Astrocyte of the cerebellum (primary cell): ENCODE measurements at regions not wholly inside any gene's neighbourhood (a gene's known extent, or its start where the extent isn't known, plus 50 kb on each side); places are given as distances from the start of the nearest gene placed in this dataset.
"Not testable (repeated sequence)": the region's sequence is repeated elsewhere in the genome, so short reads cannot be mapped to it uniquely, and the experiment has no call there.

Experiments used
- DNase-seq: peaks from one replicate; pipeline ENCODE4 v3.0.0-alpha.2; 2011; ENCODE audit warnings: low read depth
- H3K4me3 ChIP-seq: 2 replicates; pipeline ENCODE4 v1.5.1; 2011; ENCODE audit warnings: mild to moderate bottlenecking, low read depth, low read length, moderate library complexity
- CTCF ChIP-seq: IDR thresholded peaks from 2 replicates; pipeline ENCODE4 v1.5.1; 2012; ENCODE audit warnings: low read length, low read depth, moderate library complexity, mild to moderate bottlenecking; ENCODE audit errors: missing control alignments
- in situ Hi-C: cut with HindIII; loops from 2 replicates; pipeline ENCODE4 v1.10.0; 2017; ENCODE audit warnings: low sequenced_read_pairs

- no peak overlapping the region for H3K4me3 ChIP-seq
- DNase-seq = no peak
- in situ Hi-C loops = no loop called here
- TF ChIP-seq CTCF = no peak
These were observed 784.0 kb downstream of the ZPLD1 start for GRCh38 chr3:103218793-103219192.

- TF ChIP-seq CTCF = no peak
- H3K4me3 ChIP-seq = no peak overlapping the region
- no peak for DNase-seq
- in situ Hi-C loops = no loop called here
These were observed 792.8 kb downstream of the ZPLD1 start for GRCh38 chr3:103227651-103228050.

- H3K4me3 ChIP-seq = no peak overlapping the region
- no peak for DNase-seq
- in situ Hi-C loops = no loop called here
- no peak for TF ChIP-seq CTCF
These were observed 812.6 kb downstream of the ZPLD1 start for GRCh38 chr3:103247459-103247858.

- DNase-seq, H3K4me3 ChIP-seq, in situ Hi-C loops: not testable (repeated sequence)
These were observed 820.0 kb downstream of the ZPLD1 start for GRCh38 chr3:103254827-103255226.

- no peak overlapping the region for H3K4me3 ChIP-seq
- no peak for TF ChIP-seq CTCF
- DNase-seq = no peak
- in situ Hi-C loops = no loop called here
These were observed 834.5 kb downstream of the ZPLD1 start for GRCh38 chr3:103269287-103269686.

- in situ Hi-C loops = no loop called here
- H3K4me3 ChIP-seq = no peak overlapping the region
- no peak for TF ChIP-seq CTCF
- DNase-seq = no peak
These were observed 836.8 kb downstream of the ZPLD1 start for GRCh38 chr3:103271575-103271974.

- in situ Hi-C loops = no loop called here
- peak; percentile 37 for DNase-seq
- H3K4me3 ChIP-seq = no peak overlapping the region
- TF ChIP-seq CTCF = peak; percentile 40
These were observed 861.3 kb downstream of the ZPLD1 start for GRCh38 chr3:103295974-103296570.

- DNase-seq, in situ Hi-C loops, H3K4me3 ChIP-seq: not testable (repeated sequence)
These were observed 862.7 kb downstream of the ZPLD1 start for GRCh38 chr3:103297502-103297901.
